HepG2 (cell line): ENCODE measurements at regions not wholly inside any gene's neighbourhood (a gene's known extent, or its start where the extent isn't known, plus 50 kb on each side); places are given as distances from the start of the nearest gene placed in this dataset.

Experiments
- CENPT ChIP-seq: sonication (generic); formaldehyde crosslinking; IDR thresholded peaks from 2 replicates; pipeline ENCODE4 v1.8.0; 2022; ENCODE audit warnings: low read depth, mild to moderate bottlenecking, moderate library complexity, missing genetic modification reagents
- HNRNPL ChIP-seq: fragments of 200-400 bp; formaldehyde crosslinking; IDR thresholded peaks from 2 replicates; pipeline ENCODE4 v1.6.1; 2017; ENCODE audit warnings: mild to moderate bottlenecking, low read depth, low read length
- NCOA2 ChIP-seq: sonication (generic); formaldehyde crosslinking; IDR thresholded peaks from 2 replicates; pipeline ENCODE4 v1.8.0; 2022; ENCODE audit warnings: inconsistent platforms
- TF ChIP-seq, protein P1 (sequence below): sonication (generic); formaldehyde crosslinking; IDR thresholded peaks from 2 replicates; pipeline ENCODE4; 2020; ENCODE audit warnings: missing genetic modification reagents, mild to moderate bottlenecking, borderline replicate concordance
- TF ChIP-seq, protein P2 (sequence below): sonication (generic); formaldehyde crosslinking; IDR thresholded peaks from 2 replicates; pipeline ENCODE4 v1.4.0; 2020; ENCODE audit warnings: mild to moderate bottlenecking, missing genetic modification reagents, borderline replicate concordance
- TF ChIP-seq, protein P3 (sequence below): sonication (generic); formaldehyde crosslinking; IDR thresholded peaks from 2 replicates; pipeline ENCODE4 v1.4.0; 2020; ENCODE audit warnings: missing genetic modification reagents

GRCh38 chr3:14343338-14344112, 58.9 kb upstream of the SLC6A6 start (continued):
- TF ChIP-seq, protein P1, sequence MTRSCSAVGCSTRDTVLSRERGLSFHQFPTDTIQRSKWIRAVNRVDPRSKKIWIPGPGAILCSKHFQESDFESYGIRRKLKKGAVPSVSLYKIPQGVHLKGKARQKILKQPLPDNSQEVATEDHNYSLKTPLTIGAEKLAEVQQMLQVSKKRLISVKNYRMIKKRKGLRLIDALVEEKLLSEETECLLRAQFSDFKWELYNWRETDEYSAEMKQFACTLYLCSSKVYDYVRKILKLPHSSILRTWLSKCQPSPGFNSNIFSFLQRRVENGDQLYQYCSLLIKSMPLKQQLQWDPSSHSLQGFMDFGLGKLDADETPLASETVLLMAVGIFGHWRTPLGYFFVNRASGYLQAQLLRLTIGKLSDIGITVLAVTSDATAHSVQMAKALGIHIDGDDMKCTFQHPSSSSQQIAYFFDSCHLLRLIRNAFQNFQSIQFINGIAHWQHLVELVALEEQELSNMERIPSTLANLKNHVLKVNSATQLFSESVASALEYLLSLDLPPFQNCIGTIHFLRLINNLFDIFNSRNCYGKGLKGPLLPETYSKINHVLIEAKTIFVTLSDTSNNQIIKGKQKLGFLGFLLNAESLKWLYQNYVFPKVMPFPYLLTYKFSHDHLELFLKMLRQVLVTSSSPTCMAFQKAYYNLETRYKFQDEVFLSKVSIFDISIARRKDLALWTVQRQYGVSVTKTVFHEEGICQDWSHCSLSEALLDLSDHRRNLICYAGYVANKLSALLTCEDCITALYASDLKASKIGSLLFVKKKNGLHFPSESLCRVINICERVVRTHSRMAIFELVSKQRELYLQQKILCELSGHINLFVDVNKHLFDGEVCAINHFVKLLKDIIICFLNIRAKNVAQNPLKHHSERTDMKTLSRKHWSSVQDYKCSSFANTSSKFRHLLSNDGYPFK (CRISPR knock-in tag) = no peak
- TF ChIP-seq, protein P2, sequence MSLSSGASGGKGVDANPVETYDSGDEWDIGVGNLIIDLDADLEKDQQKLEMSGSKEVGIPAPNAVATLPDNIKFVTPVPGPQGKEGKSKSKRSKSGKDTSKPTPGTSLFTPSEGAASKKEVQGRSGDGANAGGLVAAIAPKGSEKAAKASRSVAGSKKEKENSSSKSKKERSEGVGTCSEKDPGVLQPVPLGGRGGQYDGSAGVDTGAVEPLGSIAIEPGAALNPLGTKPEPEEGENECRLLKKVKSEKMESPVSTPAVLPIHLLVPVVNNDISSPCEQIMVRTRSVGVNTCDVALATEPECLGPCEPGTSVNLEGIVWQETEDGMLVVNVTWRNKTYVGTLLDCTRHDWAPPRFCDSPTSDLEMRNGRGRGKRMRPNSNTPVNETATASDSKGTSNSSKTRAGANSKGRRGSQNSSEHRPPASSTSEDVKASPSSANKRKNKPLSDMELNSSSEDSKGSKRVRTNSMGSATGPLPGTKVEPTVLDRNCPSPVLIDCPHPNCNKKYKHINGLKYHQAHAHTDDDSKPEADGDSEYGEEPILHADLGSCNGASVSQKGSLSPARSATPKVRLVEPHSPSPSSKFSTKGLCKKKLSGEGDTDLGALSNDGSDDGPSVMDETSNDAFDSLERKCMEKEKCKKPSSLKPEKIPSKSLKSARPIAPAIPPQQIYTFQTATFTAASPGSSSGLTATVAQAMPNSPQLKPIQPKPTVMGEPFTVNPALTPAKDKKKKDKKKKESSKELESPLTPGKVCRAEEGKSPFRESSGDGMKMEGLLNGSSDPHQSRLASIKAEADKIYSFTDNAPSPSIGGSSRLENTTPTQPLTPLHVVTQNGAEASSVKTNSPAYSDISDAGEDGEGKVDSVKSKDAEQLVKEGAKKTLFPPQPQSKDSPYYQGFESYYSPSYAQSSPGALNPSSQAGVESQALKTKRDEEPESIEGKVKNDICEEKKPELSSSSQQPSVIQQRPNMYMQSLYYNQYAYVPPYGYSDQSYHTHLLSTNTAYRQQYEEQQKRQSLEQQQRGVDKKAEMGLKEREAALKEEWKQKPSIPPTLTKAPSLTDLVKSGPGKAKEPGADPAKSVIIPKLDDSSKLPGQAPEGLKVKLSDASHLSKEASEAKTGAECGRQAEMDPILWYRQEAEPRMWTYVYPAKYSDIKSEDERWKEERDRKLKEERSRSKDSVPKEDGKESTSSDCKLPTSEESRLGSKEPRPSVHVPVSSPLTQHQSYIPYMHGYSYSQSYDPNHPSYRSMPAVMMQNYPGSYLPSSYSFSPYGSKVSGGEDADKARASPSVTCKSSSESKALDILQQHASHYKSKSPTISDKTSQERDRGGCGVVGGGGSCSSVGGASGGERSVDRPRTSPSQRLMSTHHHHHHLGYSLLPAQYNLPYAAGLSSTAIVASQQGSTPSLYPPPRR (CRISPR knock-in tag) = no peak
- TF ChIP-seq, protein P3, sequence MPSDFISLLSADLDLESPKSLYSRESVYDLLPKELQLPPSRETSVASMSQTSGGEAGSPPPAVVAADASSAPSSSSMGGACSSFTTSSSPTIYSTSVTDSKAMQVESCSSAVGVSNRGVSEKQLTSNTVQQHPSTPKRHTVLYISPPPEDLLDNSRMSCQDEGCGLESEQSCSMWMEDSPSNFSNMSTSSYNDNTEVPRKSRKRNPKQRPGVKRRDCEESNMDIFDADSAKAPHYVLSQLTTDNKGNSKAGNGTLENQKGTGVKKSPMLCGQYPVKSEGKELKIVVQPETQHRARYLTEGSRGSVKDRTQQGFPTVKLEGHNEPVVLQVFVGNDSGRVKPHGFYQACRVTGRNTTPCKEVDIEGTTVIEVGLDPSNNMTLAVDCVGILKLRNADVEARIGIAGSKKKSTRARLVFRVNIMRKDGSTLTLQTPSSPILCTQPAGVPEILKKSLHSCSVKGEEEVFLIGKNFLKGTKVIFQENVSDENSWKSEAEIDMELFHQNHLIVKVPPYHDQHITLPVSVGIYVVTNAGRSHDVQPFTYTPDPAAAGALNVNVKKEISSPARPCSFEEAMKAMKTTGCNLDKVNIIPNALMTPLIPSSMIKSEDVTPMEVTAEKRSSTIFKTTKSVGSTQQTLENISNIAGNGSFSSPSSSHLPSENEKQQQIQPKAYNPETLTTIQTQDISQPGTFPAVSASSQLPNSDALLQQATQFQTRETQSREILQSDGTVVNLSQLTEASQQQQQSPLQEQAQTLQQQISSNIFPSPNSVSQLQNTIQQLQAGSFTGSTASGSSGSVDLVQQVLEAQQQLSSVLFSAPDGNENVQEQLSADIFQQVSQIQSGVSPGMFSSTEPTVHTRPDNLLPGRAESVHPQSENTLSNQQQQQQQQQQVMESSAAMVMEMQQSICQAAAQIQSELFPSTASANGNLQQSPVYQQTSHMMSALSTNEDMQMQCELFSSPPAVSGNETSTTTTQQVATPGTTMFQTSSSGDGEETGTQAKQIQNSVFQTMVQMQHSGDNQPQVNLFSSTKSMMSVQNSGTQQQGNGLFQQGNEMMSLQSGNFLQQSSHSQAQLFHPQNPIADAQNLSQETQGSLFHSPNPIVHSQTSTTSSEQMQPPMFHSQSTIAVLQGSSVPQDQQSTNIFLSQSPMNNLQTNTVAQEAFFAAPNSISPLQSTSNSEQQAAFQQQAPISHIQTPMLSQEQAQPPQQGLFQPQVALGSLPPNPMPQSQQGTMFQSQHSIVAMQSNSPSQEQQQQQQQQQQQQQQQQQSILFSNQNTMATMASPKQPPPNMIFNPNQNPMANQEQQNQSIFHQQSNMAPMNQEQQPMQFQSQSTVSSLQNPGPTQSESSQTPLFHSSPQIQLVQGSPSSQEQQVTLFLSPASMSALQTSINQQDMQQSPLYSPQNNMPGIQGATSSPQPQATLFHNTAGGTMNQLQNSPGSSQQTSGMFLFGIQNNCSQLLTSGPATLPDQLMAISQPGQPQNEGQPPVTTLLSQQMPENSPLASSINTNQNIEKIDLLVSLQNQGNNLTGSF (CRISPR knock-in tag) = no peak
- TF ChIP-seq NCOA2 (CRISPR knock-in tag) = no peak
- no peak for TF ChIP-seq HNRNPL
- TF ChIP-seq CENPT (CRISPR knock-in tag) = no peak
